Stimulated activated CD4-positive, alpha-beta T cell treated with anti-CD3 and anti-CD28 coated beads, Interleukin-4, amount 100 ng/mL, for 4 hours (primary cell): ENCODE measurements at regions not wholly inside any gene's neighbourhood (a gene's known extent, or its start where the extent isn't known, plus 50 kb on each side); places are given as distances from the start of the nearest gene placed in this dataset.

Experiments
- DNase-seq, 2 experiments: peaks; one replicate each; pipeline ENCODE4 v3.0.0-alpha.2; 2020

DNA sequence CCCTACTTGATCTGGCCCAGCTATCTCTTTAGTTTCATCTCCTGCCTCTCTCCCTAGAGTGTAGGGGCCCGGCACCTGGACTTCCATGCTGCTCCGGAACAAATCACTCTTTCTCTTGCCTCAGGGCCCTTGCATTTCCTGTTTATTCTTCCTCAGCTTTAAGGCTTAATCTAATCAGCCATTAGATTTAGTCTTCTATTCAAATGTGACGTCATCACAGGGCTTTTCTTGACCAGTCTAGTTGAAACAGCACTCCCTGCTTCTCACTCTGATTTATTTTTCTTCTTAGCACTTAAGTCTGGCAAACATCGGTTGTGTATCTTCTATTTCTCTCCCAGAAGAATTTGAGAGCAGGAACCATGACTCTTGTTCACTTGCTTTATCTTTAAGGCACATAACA lies 564.1 kb downstream of the EFNB2 start:
- DNase-seq, result no peak

DNA sequence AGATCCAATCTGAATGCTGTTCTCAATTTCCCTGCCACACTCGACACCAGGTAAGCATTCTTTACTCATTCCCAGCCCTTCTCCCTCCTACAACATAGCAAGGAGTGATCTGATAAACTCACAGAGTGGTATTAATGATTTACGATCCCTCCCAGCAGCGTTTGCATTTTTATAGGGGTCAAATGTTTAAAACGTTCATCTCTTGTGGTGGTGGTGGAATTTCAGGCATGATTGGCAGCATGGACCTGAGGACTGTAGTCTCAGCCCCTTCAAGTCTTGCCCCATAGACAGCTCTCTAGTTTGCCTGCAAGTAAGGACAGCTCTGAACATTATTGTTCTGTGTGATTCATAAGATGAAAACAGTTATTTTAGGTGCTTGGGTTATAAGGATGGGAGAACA lies 565.7 kb downstream of the EFNB2 start:
- DNase-seq, result no peak

DNA sequence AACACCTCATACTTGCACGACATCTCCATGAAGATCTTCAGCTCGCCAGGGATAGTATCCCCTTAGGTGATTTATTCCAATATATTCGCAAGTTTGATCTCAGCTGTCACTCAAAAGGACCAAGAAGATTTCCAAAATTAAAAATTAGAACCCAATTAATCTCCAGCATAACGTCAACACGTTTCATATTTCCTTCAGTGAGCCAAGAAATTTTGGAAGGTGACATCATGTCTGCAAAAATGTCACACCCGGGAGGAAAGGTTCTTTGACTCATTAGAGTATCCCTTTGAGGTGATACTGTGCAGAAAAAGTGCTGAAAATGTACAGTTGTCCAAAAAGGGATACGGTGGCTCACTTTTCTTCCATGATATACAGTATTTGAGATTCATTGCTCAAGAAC lies 569.6 kb downstream of the EFNB2 start:
- DNase-seq, result no peak

DNA sequence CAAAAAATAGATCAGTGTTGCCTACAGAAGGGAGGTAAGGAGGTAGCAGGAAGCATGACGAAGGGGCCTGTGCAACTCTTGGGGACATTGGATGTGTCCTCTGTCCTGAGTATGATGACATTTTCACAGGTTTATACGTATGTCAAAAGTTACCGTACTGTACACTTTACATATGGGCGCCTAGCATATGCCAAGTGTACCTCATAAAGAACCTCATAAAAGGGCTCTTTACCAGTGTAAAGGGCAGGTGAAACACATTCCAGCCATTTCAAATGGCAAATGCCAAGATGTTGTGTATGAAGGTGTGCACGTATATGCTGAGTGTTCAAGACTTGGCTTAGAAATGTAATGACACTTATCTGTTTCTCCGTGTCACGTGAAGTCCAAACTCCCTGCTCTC lies 573.4 kb downstream of the EFNB2 start:
- no peak for DNase-seq

DNA sequence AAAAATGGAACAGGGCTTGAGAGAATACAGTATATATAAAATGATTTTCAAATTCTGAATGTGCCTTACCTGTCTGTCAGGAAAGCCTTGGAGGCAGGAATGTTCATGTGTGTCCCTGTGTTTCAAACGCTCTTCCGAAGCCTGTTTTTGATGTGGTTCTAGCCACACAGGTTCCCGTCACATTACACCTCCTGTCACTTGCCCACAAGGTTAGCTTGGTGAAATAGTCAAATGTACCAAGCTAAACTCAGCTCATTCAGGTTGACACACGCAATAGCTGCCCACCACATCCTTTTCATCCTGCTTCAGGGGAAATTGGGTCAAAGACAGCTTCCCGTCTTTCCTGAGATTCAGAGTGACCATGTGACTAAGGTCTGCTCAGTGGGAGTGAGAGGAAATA lies 574.0 kb downstream of the EFNB2 start:
- DNase-seq, result no peak

DNA sequence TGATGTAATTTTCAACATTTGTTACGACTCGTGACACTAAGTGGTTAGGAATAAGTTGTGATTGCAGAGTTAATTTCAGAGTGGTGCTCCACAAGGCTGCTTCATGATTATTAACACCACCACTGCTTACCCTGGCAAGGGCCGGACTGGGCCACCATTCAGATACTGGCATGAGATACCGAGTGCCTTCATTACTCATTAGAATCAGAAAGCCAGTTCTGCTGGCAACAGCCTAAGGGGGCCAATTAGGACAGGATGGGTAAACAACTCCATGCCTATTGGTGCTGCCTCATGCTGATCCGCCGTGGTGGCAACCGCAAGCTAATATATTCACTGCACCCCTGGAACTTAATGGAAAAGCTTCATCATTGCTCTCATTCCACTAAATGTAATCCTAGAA lies 575.1 kb downstream of the EFNB2 start:
- no peak for DNase-seq

DNA sequence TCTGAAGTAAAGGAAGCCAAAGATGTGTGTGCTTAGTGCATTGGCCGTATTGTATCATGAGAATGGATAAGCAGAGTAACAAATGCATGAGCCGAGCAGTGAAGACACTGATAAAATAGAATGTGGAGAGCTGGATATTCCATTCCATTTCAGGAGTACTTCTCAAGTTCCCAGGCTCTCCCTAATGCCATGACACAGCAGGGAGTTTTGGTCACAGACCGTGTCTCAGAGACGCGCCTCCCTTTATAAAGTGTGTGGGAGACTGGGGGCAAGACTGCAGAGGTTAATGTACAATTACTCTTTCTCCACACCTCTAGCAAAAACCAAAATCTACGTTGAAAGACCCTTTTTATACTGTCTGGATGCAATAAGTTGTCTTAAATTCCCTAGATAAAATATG lies 575.6 kb downstream of the EFNB2 start:
- DNase-seq, result no peak

DNA sequence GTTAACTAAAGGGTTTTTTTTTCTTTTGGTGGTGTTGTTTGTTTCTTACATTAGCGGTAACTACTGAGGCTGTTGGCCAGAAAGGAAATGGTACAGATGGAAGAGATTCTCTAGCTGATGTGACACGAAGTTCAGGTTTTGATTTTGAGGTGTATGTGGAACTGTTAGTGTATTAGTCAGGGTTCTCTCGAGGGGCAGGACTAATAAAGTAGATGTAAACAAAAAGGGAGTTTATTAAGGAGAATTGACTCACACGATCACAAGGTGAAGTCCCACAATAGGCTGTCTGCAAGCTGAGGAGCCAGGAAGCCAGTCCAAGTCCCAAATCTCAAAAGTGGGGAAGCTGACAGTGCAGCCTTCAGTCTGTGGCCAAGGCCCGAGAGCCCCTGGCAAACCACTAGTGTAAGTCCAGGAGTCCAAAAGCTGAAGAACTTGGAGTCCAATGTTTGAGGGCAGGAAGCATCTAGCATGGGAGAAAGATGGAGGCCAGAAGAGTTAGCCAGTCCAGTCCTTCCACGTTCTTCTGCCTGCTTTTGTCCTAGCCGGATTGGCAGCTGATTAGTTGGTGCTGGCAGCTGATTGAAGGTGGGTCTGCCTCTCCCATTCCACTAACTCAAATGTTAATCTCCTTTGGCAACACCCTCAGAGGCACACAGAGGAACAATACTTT lies 577.6 kb downstream of the EFNB2 start:
- DNase-seq, result no peak

DNA sequence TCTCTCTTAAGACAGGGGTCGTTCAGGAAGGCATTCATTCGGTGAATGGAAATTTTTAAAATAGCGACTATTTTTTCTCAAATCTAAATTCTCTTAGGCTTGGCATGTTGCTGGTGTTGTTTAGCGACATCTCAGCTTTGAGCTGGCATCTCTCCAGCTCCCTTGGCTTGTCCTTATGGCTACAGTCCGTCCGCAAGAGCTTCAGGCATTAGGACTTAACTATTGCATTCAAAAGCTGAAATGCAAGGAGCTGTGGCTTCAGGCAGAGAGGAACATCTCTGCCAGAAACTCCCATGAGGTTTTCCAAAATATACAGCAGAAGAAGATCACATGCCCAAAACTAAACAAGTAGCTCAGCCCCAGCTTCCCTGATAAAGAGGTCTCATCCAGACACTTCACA lies 578.5 kb downstream of the EFNB2 start:
- DNase-seq, result no peak

DNA sequence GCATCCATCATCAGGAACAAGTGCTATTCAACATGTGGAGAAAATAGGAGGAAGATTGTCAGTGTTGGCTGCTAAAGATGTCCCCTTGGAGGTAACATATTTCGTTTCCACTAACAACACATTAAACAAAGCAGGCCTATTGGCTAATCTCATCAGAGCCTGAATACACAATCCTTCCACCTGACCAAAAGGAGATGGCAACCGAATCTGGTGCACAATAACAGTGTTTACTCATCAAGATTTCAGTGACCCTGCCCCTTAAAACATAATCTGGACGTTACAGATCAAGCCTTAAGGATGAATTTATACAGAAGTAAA lies 582.5 kb downstream of the EFNB2 start:
- no peak for DNase-seq

DNA sequence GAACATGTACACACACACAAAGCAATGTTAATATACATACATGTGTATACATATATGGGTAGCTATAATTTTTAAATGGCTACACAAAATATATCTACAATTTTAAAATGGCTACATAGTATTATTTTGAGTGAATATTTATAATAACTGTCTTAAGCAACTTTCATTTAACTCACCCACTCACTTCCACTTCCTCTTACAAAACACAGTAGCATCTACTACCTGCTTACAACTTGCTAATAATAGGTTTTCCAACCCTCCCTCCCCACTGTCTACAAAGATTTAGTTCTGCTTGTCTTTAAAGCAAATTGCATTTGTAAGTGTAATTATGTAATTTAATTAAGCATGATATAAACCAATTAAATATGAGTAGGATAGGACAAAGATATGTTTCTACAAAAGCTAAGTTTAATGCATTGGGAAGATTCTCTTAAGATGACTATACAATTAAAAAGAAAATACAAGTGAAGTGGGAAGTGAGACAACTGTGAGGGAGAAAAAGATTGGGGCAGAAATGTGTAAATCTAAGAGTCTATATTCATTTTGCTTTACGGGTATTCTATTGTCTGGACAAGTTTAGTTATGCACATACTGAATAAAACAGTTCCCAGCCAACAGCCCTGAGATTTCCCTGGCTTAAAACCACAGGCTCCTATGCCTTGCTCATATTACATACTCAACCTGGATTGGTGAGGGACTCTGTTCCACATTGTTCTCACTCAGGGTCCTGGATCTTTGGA lies 583.1 kb downstream of the EFNB2 start:
- DNase-seq, result no peak

DNA sequence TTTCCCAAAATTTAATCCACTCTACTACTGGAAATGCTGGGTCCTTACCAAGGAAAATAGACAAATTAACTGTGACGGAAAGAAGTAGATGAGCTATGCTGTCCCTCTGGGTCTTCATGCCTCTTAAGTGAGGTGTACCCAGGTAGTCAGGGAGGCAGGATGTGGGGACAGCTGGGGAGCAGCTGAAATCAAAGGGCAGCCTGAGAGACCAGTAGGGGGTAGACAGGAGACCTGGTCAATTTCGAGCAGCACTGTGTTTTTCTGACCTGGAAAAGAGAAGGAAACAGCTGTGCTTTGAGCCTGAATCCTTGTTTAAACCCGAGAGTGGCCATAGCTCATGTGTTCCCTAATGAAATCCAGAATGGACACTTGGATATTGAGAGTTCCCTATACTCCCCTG lies 587.3 kb downstream of the EFNB2 start:
- DNase-seq, result no peak

DNA sequence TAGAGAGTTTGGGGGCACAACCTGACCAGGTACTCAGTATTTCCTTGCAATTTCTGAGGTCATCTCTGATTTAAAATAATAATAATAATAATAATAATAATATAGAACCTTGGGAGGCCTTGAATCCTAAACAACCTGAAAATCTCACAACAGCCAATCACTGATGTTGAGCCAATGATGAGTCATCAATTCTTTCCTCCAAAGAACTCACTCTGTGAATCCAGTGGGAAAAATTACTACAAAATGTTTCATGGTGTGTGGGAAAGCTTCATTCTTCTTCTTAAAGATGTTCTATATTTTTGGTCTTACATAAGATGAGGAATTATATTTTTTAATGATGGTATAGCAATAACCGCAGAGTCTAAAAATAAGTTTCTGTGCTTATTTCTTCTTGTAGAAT lies 594.6 kb downstream of the EFNB2 start:
- no peak for DNase-seq

DNA sequence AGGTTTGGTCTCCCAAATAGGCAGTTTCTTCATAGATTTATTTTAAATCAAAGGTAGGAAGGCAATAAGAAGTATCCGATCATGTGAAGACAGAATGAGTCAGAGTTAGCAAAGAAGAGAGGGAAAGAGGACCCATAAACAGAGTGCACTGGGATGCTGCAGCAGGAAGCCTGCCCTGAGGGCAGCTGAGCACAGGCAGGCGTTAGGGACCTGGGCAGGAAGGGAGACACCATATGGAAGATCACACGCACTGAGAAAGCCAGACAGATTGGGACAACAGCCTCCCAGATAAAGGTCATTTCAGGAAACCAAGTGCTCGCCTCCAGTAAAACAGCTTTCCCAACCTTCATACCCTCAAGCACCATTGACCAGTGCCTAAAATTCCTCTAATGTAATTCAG lies 598.0 kb downstream of the EFNB2 start:
- DNase-seq, result no peak

DNA sequence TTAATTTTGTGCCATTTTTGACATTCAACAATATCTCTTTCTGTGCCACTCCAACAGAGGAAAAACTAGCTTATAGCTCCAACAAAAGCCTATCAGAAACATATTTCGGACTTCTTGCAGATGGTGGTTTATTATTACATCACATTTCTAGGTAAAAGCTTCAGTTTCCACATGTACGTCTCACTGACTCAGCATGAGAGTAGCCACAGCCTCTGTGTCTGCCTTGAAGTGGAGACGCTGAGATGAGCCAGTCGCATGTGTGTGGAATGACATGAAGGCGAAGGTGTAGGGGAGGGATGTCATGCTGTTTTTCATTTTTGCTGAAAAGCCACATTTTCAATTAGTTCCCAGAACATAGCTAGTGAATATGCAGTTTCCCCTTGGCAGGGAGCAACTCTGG lies 598.6 kb downstream of the EFNB2 start:
- DNase-seq, result no peak

DNA sequence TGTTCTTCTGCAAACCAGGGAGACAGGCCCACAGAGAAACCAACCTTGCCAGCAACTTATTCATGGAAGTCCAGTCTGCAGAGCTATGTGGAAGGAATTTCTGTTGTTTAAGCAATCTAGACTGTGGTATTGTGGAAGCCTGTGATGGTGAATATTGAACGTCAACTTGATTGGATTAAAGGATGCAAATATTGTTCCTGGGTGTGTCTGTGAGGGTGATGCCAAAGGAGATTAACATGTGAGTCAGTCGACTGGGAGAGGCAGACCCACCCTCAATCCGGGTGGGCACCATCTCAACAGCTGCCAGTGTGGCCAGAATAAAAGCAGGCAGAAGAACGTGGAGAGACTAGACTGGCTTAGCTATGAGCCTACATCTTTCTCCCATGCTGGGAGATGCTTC lies 606.0 kb downstream of the EFNB2 start:
- DNase-seq, result no peak

DNA sequence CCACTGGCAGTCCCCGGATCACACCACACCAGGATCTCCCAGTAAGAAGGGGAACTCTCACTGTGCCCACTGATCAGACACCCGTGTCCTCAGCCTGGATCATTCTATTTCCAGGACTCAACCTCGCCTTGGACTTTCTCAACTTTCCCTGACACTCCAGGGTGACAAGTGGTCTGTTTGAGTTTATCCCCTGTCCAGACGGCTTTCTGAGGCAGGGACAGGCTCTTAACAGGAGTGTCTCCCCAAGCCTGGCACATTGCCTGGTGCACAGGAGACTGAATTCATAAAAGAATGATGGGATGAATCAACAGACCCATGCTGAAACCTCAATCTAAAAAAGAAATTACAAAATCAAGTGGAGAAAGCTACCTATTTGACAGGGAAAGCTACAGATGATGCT lies 606.6 kb downstream of the EFNB2 start:
- no peak for DNase-seq

DNA sequence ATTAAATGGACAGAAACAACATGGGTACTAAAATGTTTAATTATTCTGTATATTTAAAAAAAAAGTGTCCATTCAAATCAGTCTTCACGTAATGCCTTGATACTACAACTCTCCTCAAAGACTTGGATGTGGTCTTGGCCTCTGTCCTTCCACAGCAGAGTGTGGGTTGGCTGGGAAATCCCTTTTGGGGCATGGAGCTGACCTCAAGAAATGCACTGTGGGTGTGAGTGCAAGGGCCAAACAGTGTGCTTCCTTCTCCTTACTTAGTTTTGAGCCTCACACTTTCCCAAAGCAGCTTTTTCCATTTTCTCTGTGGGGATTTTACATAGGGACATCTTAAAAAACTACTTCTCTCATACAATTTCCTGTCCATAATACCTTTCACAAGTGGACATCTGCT lies 607.4 kb downstream of the EFNB2 start:
- no peak for DNase-seq

DNA sequence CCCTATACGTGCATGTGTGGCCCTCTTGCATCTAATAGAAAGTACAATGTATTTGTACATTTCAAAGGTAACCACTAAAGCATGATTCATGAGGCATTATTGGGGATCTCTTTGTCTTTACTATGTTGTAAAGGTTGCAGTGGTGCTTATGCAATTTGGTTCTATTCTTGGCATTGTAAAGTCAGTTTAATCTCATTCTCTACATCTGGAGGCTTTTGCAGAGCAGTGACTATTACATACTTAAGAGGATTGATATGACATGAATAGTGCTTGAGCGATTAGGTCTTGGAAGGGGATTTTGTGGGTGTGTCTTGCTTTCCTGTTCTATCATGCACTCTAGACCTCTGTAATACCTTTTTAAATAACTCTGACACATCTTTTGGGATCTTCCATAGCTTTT lies 610.0 kb downstream of the EFNB2 start:
- DNase-seq, result no peak

DNA sequence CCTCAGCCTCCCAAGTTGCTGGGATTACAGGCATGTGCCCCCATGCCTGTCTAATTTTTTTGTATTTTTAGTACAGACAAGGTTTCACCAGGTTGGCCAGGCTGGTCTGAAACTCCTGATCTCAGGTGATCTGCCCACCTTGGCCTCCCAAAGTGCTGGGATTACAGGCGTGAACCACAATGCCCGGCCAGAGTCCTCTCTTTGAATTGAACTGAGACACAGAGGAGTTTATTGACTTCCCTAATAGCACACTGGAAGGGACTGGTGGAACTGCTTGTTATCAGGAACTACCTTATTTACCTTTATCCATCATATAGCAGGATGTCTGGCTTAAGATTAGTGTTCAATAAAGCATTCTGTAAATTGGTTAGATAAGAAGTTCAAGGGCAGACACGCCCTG lies 613.8 kb downstream of the EFNB2 start:
- no peak for DNase-seq

DNA sequence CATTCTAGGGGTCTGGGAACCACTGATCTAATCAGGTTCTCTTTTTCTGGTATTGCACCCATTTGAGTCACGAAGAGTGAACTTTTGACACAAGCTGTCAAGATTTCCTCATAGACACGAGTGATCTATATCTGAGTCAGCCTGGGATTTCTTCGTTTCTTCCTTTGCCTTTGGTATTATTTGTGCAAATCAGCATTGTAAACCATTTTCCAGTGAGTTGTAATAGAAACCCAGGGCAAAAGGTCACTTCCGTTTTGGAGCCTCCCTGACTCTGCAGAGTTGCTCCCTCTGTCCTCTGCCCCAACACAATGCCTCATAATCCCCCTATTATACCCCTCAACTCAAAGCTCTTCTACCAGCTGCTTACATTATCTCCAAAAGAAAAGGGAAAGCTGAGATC lies 615.1 kb downstream of the EFNB2 start:
- no peak for DNase-seq

DNA sequence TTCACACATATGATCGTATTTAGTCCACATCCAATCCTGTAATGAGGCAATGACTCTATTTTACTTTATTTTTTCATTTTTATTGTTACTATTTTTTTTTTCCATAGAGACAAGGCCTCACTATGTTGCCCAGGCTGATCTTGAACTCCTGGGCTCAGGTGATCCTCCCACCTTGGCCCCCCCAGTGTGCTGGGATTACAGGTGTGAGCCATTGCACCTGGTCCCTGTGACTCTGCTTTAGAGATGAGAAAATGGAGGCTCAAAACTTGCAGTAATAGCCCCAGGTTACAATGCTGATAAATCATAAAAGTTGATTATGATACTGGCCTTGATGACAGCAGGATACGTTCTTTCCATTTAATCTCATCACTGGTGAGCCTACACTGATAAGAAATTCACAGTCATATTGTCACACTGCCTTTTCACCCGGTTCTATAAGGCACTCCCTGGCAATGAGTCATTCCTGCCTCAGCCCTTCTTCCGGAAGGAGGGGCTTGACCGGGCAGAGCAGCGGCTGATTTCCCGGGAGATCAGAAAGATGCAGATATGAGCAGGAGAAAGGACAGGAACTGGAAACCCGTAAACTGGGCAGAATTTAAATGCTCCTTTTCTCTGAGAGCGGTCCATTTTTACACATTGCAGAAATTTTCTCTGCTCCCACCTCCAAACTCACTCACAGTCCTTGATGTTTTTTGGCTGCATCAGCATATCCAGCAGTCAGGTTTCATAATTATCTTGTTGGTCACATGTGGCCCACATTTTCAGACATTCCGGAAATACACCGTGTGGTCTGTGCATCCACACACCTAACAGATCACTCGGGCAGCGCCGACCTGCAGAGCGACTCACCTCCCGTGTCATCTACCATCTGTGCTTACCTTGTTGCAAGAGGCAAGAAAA lies 616.4 kb downstream of the EFNB2 start:
- DNase-seq, result no peak

DNA sequence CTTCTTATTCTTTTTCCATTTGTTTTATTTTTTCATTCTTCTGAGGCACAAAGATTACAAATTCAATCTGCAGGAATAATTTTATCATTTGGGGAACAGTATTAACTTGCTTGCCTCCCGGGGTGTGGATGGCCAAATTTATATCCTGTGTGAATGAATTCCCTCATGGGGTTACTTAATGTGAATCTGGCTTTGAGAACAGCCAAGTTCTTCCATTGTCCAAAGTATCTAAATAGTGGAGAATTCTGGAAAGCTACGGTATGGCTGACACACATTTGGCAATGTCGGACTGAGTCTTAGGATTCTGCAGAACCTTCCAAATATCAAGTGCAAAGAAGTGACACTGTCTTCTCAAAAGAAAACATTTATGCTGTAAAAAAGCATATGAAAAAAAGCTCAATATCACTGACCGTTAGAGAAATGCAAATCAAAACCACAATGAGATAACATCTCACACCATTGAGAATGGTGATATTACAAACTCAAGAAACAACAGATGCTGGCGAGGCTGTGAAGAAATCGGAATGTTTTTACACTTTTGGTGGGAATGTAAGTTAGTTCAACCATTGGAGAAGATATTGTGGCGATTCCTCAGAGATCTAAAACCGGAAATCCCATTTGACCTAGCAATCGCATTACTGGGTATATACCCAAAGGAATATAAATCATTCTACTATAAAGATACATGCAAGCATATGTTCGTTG lies 620.2 kb downstream of the EFNB2 start:
- no peak for DNase-seq
